Activated T-cell treated with anti-CD3 and anti-CD28 coated beads for 4 hours (primary cell): ENCODE measurements at regions not wholly inside any gene's neighbourhood (a gene's known extent, or its start where the extent isn't known, plus 50 kb on each side); places are given as distances from the start of the nearest gene placed in this dataset.
"Not testable (repeated sequence)": the region's sequence is repeated elsewhere in the genome, so short reads cannot be mapped to it uniquely, and the experiment has no call there.

Source experiments
- DNase-seq: peaks from one replicate; pipeline ENCODE4 v3.0.0-alpha.2; 2020

DNA sequence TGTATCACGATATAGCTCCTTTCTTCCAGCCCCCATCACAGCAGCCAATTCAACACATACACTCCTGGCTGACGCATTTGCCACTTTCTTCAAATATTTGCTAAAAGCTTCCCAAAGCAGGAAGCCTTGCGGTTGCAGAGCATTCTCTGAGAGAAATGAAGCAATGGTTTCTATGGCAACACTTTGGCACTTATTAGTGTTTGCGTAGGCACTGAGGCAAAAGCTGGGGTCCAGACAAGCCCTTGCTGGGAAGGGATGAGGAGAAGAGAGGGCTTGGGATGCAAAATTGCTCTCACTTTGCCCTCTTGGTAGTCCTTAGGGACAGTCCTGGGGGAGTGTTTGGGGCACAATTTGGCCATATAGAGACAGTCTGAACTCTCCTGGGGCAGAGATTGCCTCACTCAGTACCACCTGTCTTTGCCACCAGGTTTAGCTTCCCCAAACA lies 55.0 kb upstream of the PAK3 start:
- DNase-seq, result no peak

DNA sequence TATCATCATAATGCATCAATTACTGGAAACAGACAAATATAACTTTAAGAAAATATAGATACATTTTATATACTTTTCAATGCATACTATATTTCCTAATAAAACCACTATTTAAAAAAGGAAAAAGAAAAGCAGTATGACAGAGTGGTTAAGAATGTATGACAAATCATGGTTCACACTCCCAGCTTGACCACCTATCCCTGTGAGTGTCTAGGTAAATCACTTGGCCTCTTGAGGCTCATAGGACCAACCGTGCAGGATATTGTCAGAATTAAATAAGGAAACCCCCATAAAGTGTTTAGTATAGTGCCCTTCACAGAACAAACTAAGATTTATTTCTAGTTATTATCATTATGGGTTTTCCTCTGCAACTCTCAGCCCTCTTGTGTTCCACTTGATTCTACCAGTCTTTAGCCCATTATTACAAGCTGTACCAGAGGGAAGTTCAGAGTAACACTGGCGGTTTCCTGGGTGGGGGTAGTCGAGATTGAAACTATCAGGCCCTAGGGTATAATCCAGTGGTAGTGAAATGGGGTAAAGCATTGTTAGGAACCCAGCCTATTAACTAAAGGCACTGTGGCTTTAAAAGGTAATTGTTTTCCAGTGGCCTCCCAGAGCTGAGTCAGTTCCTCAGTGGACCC lies 55.5 kb upstream of the PAK3 start:
- no peak for DNase-seq

DNA sequence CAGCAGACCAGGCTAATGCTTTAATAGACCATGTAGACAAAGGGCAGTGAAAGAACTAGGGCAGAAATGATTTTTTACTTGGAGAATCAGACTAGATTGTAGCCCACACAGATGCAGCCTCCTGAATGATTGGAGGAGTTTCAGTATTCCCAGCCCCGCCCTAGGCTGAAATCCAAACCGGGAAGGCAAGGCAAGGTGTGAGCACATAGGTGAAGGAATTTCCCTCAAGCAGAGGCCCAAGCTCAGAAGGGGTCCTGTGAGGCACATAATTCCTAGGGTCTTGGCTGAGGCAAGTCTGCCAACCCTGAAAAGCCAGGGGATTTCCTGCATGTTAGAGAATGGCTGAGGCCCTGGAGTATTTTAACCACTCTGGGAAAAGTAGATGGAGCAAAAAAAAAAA lies 56.4 kb upstream of the PAK3 start:
- no peak for DNase-seq

DNA sequence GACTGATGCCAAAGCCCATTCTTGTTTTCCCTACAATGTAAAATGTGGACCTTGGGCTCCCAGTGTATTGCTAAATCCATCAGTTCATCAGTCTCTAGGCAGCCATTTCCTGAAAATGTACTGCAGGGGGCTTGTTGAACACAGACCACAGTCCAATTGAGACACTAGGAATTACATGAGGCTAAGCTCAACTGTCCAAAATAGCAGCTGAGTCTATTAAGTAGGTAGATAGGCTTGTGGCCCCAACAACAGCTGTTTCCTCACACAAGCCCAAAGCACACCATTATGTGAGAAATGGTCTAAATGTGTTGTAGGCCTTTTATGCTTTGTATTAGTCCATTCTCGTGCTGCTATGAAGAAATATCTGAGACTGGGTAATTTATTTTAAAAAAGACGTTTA lies 60.0 kb upstream of the PAK3 start:
- DNase-seq, result no peak

DNA sequence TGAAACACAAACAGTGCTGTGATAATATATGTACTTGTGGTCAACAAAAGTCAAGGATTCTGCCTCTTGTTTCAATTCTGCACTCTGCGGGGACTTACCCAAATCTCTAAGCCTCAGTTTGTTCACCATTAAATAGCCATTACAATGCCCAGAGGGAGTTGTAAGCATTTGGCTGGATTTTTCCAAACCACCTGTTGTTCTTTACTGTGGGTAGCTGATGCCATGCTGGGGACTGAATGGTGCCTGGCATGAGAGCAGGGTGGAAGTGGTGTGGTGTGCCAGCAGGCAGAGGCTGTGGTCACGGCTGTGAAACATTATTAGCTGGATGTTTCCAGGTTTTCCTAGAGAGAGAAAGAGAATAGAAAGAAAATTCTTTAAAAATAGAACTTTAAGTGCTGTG lies 60.7 kb upstream of the PAK3 start:
- DNase-seq, result no peak

DNA sequence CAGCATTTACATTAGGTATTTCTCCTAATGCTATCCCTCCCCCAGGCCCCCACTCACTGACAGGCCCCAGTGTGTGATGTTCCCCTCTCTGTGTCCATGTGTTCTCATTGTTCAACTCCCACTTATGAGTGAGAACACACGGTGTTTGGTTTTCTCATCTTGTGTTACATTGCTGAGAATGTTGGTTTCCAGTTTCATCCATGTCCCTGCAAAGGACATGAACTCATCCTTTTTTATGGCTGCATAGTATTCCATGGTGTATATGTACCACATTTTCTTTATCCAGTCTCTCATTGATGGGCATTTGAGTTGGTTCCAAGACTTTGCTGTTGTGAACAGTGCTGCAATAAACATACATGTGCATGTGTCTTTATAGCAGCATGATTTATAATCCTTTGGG lies 73.0 kb upstream of the PAK3 start:
- DNase-seq, result not testable (repeated sequence)

DNA sequence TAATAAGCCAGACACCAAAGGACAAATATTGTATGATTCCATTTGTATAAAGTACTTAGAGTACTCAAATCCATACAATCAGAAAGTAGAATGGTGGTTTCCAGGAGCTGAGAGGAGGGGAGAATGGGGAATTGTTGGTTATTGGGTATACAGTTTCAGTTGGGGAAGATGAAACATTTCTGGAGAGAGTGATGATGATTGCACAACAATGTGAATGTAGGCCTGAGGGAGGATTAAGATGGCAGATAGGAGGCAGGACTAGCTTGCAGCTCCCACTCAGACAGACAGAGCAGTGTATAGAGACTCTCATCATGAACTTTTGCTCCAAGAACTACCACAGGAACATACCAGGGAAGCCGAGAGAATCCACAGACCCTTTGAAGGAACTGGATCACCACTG lies 75.7 kb upstream of the PAK3 start:
- no peak for DNase-seq

DNA sequence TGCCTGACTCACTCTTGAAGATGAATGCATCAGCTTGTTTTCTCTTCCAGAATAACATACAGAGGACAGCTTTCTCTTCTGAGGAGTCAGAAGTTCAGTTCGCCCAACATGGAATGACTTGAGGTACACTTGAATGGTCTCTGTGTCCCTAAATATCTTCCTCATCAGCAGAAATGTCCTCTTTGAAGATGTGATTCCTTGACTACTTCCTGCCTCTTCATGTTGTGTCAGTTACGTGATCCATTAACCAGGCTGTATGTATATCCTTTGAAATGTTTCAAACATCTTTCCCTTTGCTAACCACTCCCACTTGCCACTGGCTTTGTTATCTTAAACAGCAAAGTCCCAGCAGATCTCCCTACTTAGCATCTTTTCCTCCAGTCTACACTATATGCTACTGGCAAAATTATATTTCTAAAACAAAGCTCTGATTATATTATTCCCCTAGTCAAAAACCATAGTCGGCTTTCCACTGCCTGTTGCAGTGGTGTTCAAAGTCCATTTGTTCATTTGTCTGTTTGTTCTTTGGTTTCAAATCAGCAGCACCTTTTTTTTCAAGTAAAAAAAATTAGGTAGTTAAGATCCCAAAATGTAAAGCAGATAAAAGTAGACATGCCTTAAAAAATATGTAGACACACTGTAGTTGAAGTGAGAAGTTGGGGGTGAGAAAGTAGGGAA lies 82.1 kb upstream of the PAK3 start:
- DNase-seq, result no peak

DNA sequence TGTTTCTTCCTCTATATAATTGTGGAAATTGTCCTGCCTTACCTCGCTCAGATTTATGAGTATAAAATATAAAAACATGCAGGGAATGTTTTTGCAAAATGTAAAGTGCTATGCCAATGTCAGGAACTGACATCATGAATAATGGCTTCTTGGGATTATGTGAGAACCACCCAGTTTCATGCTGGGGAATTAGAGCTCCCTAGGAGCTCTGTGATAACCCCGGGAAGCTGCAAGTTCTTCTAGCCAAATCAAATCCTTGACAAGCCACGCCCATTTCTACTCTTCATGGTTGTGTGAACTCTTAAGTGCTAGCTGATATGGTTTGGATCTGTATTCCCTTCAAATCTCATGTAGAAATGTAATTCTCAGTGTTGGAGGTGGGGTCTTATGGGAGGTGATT lies 85.9 kb upstream of the PAK3 start:
- no peak for DNase-seq

DNA sequence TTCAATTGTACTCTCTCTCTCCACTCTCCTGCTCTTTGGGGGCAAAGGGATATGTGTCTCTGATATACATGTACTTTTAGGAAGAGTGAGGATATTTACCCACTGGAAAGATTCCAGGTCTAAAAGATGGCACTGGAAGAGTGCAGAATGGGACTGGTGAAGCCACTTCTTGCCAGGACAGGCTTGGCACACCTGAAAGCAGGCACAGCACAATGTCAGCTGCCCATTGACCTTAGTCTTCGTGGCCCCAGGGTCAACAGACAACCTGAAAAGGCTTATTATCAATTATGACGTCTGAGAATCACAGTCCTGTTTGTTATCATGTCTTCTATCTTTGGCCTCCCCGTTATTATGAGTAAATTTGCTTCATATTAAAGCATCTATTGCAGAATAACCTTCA lies 86.7 kb upstream of the PAK3 start:
- DNase-seq, result no peak

DNA sequence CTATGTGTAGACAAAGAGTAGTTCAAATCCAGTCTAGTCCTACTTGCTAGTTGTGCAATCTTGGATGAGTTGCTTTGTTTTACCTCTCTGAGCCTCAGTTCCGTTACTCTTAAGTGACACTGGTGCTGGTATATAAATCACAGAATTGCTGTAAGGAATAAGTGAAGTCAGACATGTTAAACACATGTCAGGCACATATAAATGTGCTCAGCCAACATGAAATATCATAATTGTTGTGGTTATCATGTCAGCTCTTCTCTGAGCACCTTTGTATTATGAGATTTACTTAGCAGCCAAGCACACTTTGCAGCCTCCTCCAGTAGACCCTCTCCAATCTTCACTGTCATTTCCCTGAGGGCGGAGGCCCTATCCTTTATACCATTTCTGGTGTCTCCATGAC lies 87.9 kb upstream of the PAK3 start:
- DNase-seq, result no peak

DNA sequence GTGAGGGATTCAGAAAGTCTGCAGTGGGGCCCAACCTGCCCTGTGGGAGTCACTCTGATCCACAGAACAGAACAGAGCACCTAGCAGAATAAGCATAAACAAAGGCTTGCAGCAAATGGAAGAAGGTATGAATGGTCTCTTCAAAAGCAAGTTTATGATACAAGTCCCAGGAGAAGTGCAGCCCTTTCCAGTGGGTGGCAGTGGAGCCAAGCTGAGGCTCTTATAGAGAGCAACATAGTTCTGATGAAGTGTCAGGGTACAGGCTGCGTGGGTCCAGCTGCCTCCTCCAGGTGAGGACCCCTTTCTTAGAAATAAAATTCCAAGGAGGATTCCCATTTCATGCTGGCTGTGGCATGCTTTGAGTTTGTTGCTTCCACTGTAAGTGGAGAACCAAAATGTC lies 88.8 kb upstream of the PAK3 start:
- no peak for DNase-seq

DNA sequence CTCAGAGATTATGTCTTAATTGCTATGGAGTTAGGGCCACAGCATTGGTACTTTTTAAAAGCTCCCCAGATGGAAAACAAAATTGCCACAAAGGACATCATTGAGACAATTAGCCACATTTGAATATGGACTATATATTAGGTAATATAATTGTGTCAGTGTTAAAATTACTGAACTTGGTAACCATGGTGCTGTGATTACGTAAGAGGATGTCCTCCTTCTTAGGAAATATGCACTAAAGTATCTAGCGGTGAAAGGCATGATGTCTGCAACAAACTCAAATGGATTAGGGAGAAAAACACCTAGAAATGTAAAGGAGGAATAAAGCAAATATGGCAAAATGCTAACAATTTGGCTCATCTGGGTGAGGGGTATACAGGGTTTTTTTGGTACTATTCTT lies 89.9 kb upstream of the PAK3 start:
- DNase-seq, result no peak

DNA sequence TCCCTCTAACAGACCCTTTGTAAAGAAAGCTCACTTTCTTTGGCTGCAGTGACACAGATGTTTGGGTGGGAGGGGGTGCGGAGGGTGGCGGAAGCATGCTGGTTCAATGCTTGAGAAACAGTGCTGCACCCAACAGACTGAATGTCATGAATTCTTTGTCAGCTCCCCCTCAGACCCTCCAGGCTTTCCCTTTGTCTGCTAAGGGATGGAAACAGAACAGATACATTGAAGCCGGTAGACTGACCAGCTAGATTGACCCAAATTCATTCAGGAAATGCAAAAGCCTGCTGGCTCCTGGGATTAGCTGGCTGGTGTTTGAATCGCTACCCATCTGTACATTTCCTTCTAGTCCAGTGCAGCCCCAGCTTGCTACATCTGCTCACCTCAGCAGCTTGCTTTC lies 90.8 kb upstream of the PAK3 start:
- DNase-seq, result no peak

DNA sequence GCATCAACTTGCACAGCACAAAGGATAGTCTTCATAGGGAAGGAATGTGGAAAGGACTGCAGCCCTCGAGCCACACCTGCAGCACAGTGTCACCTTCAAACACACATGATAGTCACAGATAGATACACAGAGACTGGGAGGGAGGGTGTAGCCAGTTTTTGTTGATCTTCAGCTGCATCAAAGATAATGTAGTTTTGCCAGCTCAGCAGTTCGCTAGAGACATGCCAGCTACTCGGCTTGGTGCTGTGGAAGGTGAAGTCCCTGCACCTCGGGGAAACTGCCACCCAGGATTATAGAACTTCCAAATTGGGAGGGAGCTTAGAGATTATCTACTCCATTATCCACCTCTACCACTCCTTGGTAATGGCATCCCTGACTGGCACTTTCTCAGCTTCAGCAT lies 92.9 kb upstream of the PAK3 start:
- no peak for DNase-seq

DNA sequence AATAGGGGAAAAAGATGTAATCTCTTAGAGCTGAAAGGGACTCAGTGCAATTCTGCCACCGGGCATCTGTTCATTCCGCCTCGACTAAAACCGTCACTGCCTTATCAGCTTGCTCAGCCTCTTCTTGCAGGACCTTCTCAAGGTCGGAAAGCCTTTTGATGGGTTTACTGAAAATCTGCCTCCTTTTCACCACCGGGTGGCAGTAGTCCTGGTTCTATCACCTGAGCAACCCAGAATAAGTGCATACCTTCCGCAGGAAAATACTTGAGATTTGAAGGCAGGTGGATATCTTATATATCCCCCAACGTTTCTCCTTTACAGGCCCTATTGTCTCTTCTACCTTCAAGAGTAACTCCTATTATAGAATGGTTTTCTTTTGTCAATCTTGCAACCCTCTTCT lies 103.4 kb upstream of the PAK3 start:
- DNase-seq, result peak; percentile 4

DNA sequence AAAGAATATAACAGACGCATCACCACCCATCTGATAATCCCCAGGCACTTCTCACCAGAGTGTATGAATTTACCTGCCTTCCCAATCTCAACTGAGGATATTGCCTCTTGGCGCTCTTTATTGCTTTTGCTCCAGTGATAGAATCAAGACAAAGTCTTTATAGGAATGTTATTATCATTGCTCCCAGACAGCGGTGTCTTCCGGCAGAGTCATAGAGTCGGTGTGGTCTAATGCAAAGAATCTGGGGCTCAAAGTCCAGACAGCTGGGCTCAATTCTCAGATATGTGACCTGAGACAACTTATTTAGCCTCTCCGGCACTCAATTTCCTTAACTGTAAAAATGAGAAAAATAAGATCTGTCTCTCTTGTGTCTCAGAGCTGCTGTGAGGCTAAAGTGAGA lies 106.1 kb upstream of the PAK3 start:
- no peak for DNase-seq

DNA sequence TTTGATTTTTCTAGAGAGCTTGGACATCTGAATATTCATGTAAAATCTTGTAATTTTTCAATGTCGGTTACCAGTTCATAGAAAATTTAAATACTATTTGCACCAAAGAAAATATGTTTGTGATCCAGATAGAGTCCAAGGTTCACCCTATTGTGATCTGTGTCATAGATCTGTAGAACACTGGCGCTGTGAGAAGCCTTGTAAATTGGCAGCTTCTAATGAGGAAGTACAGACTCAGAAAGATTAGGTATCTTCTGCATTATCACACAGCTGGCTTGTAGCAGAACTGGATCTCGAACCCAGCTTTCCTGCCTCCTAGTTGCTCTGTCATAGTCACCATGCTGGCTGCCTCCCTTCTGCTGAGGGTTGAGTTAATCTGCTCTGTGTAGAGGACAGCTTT lies 106.5 kb upstream of the PAK3 start:
- no peak for DNase-seq

DNA sequence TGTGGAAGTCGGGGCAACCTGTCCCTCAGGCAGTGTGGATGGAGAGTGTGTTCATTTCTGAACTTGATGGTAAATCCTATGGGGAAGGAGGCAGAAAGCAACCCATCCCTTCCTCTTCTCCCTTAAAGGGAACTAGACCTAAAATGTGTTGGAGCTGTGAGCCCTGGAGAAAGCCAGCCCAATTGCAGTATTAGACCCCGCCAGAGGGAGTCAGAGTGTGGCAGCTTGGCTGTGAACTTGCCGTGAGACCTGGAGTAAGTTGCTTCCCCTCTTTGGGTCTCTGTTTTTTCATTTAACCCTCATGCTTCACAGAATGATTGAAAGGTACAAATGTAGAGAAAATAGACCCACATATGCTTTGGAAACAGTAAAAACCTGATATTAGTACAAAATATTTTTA lies 108.7 kb upstream of the PAK3 start:
- DNase-seq, result no peak

DNA sequence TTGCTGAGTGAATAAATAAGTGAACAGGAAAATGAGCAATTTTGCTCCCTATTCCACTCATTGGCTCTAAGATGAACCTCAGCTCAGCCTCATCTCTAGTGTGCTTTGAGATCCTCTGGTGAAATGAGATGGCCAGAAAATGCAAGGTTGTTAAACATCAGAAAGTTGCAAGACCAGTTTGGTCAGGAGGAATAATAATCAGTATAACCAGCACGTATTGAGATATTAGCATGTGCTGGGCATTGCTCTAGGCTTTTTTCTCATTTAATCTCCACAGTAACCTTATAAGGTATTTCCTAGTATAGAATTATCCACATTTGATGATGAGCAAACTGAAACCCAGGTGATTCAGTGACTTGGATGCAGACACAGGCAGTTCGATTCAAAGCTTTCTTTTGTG lies 110.5 kb upstream of the PAK3 start:
- DNase-seq, result no peak

DNA sequence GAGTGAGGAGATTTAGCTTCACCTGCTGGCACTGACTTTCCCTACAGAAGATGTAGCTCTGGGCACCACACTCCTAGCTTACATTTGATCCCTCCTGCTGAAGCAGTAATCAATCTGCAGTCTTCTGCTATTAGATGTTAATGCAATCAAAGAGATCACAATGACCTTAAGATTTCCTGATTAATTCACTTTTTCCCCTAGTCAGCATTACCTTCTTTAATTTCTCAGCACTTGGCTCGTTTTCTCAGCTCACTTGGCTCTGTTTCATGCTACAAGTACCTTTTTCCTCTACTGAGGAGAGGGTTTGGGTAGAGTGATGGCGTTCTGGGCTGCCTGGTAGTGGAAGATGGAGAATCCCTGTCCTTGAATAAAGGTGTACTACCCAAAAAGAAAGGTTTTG lies 113.0 kb upstream of the PAK3 start:
- DNase-seq, result no peak

DNA sequence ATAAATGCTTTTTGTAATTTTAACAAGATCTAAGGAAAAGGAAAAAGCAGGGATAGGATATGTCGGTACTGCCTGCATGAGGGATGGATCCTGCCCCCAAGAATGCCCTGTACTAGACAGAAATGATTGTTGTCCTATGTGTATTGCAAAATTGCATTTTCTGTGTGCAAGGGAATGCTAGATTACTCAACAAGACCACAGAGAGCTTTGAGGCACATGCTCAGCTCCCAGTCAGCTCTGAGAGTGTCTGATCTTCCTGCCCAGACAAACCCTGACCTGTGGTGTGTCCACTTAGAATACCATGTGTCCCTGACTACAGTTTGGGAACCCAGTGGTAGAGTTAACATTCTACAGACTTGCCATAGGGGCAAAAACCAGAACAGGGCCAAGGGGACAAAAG lies 129.2 kb upstream of the PAK3 start:
- DNase-seq, result no peak

DNA sequence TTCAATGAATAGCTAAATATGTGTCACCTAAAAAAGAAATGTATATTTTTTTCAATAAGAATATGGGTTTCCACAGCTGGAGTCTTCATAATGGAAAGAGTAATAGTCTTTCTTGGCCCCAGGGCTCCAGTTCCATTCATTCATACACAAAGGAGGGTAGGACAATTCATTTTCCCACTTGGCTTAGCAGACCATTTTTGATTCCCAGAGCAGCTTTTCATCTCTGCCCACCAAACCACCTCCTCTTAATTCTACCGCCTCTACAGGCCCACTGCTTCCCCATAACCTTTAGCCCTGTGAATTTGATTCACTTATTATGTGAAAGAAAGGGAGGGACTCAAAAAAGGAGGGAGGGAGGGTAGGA lies 129.9 kb upstream of the PAK3 start:
- DNase-seq, result no peak

DNA sequence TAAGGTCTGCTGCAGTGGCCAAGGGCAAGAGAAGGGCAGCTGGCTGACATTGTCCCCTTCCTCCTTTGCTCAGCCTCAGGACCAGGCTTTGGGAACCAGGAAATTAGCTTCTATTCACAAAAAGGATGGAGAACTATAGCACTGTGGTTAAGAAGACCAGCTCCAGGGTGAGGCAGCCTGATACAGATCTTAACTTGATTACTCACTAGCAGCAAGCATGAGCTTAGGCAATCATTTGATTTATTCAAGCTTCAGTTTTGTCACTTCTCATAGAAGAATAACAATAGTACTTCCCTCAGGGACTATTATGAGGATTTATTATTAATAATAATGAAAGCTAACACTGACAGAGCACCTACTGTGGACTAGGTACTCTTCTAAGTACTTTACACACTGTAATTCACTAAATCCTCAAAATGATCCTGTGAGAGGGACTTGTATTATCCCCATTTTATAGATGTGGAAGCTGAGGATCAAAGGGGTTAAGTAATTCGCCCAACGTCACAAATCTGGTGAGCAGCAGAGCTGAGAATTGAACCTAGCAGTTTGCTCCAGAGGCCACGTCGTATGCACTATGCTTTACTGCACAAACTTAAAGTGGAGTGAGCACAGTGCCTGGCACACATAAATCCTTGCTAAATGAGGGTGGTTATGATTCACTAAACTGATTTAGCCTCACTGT lies 130.4 kb upstream of the PAK3 start:
- no peak for DNase-seq

DNA sequence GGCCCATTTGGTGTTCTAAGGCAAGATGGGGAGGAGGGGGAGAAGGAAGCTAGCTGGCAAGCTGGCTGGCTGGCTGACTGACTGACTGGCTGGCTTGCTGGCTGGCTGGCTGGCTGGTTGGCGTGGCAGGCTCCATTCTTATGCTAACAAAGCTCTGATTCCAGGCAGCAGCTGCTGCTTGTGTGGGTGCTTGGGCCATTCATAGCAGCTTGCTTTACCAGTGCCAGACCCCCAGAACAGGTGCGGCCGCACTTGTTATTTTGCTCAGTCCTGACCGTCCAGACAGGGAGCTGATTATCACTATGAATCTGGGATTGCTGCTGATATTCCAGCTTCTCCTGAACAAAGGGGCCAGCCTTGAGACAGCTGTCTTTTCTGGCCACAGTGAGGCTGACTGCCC lies 131.2 kb upstream of the PAK3 start:
- DNase-seq, result no peak
